Stimulated activated CD4-positive, alpha-beta T cell treated with anti-CD3 and anti-CD28 coated beads, Interleukin-4, amount 100 ng/mL, for 4 hours (primary cell): ENCODE measurements at regions not wholly inside any gene's neighbourhood (a gene's known extent, or its start where the extent isn't known, plus 50 kb on each side); places are given as distances from the start of the nearest gene placed in this dataset.

ENCODE experiments used
- DNase-seq, 2 experiments: peaks; one replicate each; pipeline ENCODE4 v3.0.0-alpha.2; 2020

GRCh38 chr13:91135968-91136367 lies 211.5 kb upstream of the MIR17HG start:
- no peak for DNase-seq

GRCh38 chr13:91136806-91137205 lies 210.7 kb upstream of the MIR17HG start:
- no peak for DNase-seq

GRCh38 chr13:91139232-91139631 lies 208.3 kb upstream of the MIR17HG start:
- DNase-seq, result no peak

GRCh38 chr13:91141543-91142061 lies 205.9 kb upstream of the MIR17HG start:
- no peak for DNase-seq

GRCh38 chr13:91142572-91142971 lies 204.9 kb upstream of the MIR17HG start:
- DNase-seq, result no peak

GRCh38 chr13:91144054-91144453 lies 203.4 kb upstream of the MIR17HG start:
- DNase-seq, result no peak

- DNase-seq, result no peak
Measured at GRCh38 chr13:91144486-91144885, 203.0 kb upstream of the MIR17HG start.

GRCh38 chr13:91145571-91146205 lies 201.8 kb upstream of the MIR17HG start:
- no peak for DNase-seq

- no peak for DNase-seq
Measured at GRCh38 chr13:91146601-91147000, 200.9 kb upstream of the MIR17HG start.

GRCh38 chr13:91148098-91148497 lies 199.4 kb upstream of the MIR17HG start:
- DNase-seq, result no peak

- DNase-seq, result no peak
Measured at GRCh38 chr13:91151921-91152320, 195.6 kb upstream of the MIR17HG start.

GRCh38 chr13:91153372-91153771 lies 194.1 kb upstream of the MIR17HG start:
- DNase-seq, result no peak

- DNase-seq, result no peak
Measured at GRCh38 chr13:91154558-91155353, 192.7 kb upstream of the MIR17HG start.

GRCh38 chr13:91155512-91156114 lies 191.9 kb upstream of the MIR17HG start:
- no peak for DNase-seq

- no peak for DNase-seq
Measured at GRCh38 chr13:91157273-91158016, 190.0 kb upstream of the MIR17HG start.

GRCh38 chr13:91158017-91158395 lies 189.5 kb upstream of the MIR17HG start:
- DNase-seq, result no peak

GRCh38 chr13:91162180-91162579 lies 185.3 kb upstream of the MIR17HG start:
- DNase-seq, result no peak

- DNase-seq, result no peak
Measured at GRCh38 chr13:91162589-91162988, 184.9 kb upstream of the MIR17HG start.

GRCh38 chr13:91165758-91166157 lies 181.7 kb upstream of the MIR17HG start:
- no peak for DNase-seq

GRCh38 chr13:91166714-91167511 lies 180.6 kb upstream of the MIR17HG start:
- no peak for DNase-seq

- no peak for DNase-seq
Measured at GRCh38 chr13:91167706-91168385, 179.6 kb upstream of the MIR17HG start.

GRCh38 chr13:91168386-91168711 lies 179.1 kb upstream of the MIR17HG start:
- no peak for DNase-seq
